Spleen (tissue), 11 donors: ENCODE measurements at regions not wholly inside any gene's neighbourhood (a gene's known extent, or its start where the extent isn't known, plus 50 kb on each side); places are given as distances from the start of the nearest gene placed in this dataset.

Source experiments
- DNase-seq: peaks from one replicate; pipeline ENCODE4 v3.0.0-alpha.2; 2020
- H3K27ac ChIP-seq, 8 donors: fragments of 200-600 bp; sonication (generic) in 7 of 8; 1 replicate in 4 of 8; 2 replicates in 4 of 8; pipeline versions ENCODE4 v1.5.0 to v1.8.0; 2016 to 2021; ENCODE audit warnings: inconsistent platforms in 4 of 8, mild to moderate bottlenecking in 4 of 8, moderate library complexity in 1 of 8
- H3K27me3 ChIP-seq, 7 donors: fragments of 200-600 bp; sonication (generic) in 6 of 7; replicated peaks in 1 of 7; 1 replicate in 4 of 7; 2 replicates in 3 of 7; pipeline versions ENCODE4 v1.5.0 to v1.8.0; 2016 to 2021; ENCODE audit warnings: inconsistent platforms in 3 of 7, mild to moderate bottlenecking in 1 of 7
- H3K36me3 ChIP-seq, 6 donors: fragments of 200-600 bp; sonication (generic) in 5 of 6; 1 replicate in 4 of 6; 2 replicates in 2 of 6; pipeline versions ENCODE4 v1.5.0 to v1.8.0; 2016 to 2021; ENCODE audit warnings: inconsistent platforms in 2 of 6
- H3K4me1 ChIP-seq, 6 donors: fragments of 200-600 bp; sonication (generic) in 5 of 6; 1 replicate in 3 of 6; 2 replicates in 3 of 6; pipeline versions ENCODE4 v1.5.0 to v1.8.0; 2016 to 2021; ENCODE audit warnings: inconsistent platforms in 3 of 6
- H3K4me3 ChIP-seq, 8 donors: fragments of 200-600 bp; sonication (generic) in 7 of 8; 1 replicate in 4 of 8; 2 replicates in 4 of 8; pipeline versions ENCODE4 v1.5.0 to v1.8.0; 2016 to 2021; ENCODE audit warnings: inconsistent platforms in 4 of 8, mild to moderate bottlenecking in 4 of 8, moderate library complexity in 2 of 8
- H3K9me3 ChIP-seq, 8 donors: fragments of 200-600 bp; sonication (generic) in 7 of 8; 1 replicate in 4 of 8; 2 replicates in 4 of 8; pipeline versions ENCODE4 v1.5.0 to v1.8.0; 2016 to 2021; ENCODE audit warnings: inconsistent platforms in 4 of 8
- POLR2A ChIP-seq, 3 donors: fragments of 450-650 bp; IDR thresholded peaks; one replicate each; pipeline ENCODE4 v1.5.1; 2017; ENCODE audit warnings: antibody characterized with exemption in 3 of 3, mild to moderate bottlenecking in 1 of 3
- POLR2AphosphoS5 ChIP-seq, 3 donors: sonication (generic); formaldehyde crosslinking; IDR thresholded peaks; one replicate each; pipeline ENCODE4 v1.5.1; 2017; ENCODE audit warnings: antibody characterized with exemption in 3 of 3
- WGBS, 5 donors: extraction: QIAGEN DNeasy Blood & Tissue Kit in 3 of 5; methylation state at CpG; one replicate each; pipeline versions ENCODE4 v1.1.5 to v1.1.7; 2013 to 2018; 5-methylcytosine and 5-hydroxymethylcytosine counted together
- intact Hi-C: fragments of 100-400 bp; cut with DNase I; formaldehyde crosslinking; loops from one replicate; pipeline ENCODE4 v1.15.0; 2023; ENCODE audit warnings: low total_unique reads
- TF ChIP-seq, protein P1 (sequence below), 11 experiments: fragments of 200-600 bp in 7 of 11; fragments of 450-650 bp in 4 of 11; sonication (generic) in 4 of 11; IDR thresholded peaks in 8 of 11; conservative IDR thresholded peaks in 3 of 11; 1 replicate in 7 of 11; 2 replicates in 4 of 11; pipeline versions ENCODE4 v1.4.0 to v1.8.0; 2016 to 2021; ENCODE audit warnings: antibody characterized with exemption in 11 of 11, inconsistent platforms in 4 of 11, mild to moderate bottlenecking in 1 of 11
- donor health status: healthy with polysubstance abuse.
- donor health status: DM: no; HTN: no; CAD: no; lungs with moderate emphysema.
- donor health status: DM: no; HTN: no; CAD: no.
- donor health status: Bipolar disorder and iron deficiency.
- donor health status: healthy.
- donor health status: DM: no; HTN: no; CAD: no.
- donor health status: DM: yes; HTN: yes; CAD: no.

DNA sequence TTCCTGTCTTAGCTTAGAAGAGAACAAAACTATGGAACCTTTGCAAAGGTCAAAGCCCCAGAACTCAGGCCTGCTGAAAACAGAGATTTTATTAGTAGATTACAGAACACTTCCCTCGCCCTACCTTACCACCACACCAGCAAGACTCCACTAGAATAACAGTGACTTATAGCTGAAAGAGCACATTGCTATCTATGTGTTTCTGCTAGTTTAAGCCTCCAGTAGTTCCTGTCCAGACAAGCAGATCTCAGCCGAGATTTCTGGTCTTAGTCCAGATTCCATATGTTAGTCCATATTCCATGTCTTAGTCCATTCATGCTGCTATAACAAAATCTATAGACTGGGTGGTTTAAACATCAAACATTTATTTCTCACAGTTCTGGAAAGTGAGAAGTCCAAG lies 412.3 kb upstream of the ID4 start:
- TF ChIP-seq POLR2A (IDR thresholded peaks at IDR 0.05), result no peak
- TF ChIP-seq POLR2AphosphoS5 (IDR thresholded peaks at IDR 0.05), result no peak
- TF ChIP-seq, protein P1, sequence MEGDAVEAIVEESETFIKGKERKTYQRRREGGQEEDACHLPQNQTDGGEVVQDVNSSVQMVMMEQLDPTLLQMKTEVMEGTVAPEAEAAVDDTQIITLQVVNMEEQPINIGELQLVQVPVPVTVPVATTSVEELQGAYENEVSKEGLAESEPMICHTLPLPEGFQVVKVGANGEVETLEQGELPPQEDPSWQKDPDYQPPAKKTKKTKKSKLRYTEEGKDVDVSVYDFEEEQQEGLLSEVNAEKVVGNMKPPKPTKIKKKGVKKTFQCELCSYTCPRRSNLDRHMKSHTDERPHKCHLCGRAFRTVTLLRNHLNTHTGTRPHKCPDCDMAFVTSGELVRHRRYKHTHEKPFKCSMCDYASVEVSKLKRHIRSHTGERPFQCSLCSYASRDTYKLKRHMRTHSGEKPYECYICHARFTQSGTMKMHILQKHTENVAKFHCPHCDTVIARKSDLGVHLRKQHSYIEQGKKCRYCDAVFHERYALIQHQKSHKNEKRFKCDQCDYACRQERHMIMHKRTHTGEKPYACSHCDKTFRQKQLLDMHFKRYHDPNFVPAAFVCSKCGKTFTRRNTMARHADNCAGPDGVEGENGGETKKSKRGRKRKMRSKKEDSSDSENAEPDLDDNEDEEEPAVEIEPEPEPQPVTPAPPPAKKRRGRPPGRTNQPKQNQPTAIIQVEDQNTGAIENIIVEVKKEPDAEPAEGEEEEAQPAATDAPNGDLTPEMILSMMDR (IDR thresholded peaks at IDR 0.05 in 8 of 11, conservative IDR thresholded peaks at IDR 0.05 in 3 of 11), result no peak
- Histone ChIP-seq H3K27ac (no peak overlapping the region), H3K4me1 (no peaks in the 10 kb centered on the region), H3K36me3 (no peaks in the 10 kb centered on the region), H3K27me3 (no peaks in the 10 kb centered on the region), H3K4me3 (no peak overlapping the region), H3K9me3 (peaks cover 0 to 25% (median 1%) of the 10 kb centered on the region in 8 donors)
- 56 to 95% (median 71%) methylated on average over 2 of the region's 2 CpGs for WGBS, 5 donors
- intact Hi-C loops, result no loop called here
- DNase-seq, result no peak

DNA sequence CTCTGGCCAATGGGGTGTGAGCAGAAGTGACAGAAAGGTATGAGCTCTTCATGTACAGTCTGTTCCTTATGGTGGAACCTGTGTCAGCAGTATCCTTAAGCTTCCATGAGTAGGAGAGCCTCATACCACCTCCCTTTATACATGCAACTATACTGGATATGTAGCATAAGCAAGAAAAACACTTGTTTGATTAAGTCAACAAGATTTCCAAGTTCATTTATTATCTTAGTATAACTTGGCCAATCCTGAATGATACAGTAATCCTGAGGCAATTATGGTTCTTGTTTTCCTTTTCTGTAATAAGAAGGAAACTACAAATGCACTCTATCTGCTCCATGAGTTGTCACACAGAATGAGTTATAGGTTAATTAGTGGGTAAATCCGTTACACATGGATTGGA lies 409.6 kb upstream of the ID4 start:
- no peak for DNase-seq
- WGBS, 5 donors, result 46 to 67% (median 61%) methylated on average over 1 of the region's 1 CpG
- intact Hi-C loops, result no loop called here
- Histone ChIP-seq H3K36me3 (no peaks in the 10 kb centered on the region), H3K9me3 (peaks cover 0 to 18% (median 1%) of the 10 kb centered on the region in 8 donors), H3K27me3 (no peaks in the 10 kb centered on the region), H3K4me1 (no peaks in the 10 kb centered on the region), H3K4me3 (no peak overlapping the region), H3K27ac (no peak overlapping the region)
- TF ChIP-seq POLR2AphosphoS5 (IDR thresholded peaks at IDR 0.05) (no peak), POLR2A (IDR thresholded peaks at IDR 0.05) (no peak)
- TF ChIP-seq, protein P1 (IDR thresholded peaks at IDR 0.05 in 8 of 11, conservative IDR thresholded peaks at IDR 0.05 in 3 of 11), result no peak

DNA sequence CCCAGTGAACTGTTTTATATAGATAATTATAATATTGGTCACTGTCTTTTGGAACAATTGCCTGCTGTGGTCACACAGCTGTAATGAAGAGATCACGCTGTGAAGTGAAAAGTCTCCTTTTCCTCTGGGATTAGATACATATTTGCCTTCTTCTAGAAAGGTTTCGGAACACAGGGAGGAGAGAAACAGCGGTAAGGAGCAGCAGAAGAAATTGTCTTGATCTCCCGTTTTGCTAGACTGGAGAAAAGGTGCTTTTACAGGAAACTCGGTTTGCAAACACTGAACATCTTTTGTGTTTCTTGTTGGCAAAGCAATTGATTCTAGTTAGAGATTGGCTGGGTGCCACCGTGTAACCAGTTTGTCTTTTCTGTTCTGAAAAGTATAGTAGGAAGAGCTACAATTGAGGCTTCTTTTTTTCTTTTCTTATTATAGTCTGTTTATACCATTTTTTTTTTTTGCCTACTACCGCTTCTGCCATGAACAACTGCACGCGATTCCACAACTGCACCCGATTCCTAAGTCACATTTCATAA lies 404.1 kb upstream of the ID4 start:
- TF ChIP-seq, protein P1 (IDR thresholded peaks at IDR 0.05 in 8 of 11, conservative IDR thresholded peaks at IDR 0.05 in 3 of 11), result no peak
- TF ChIP-seq POLR2A (IDR thresholded peaks at IDR 0.05) (no peak), POLR2AphosphoS5 (IDR thresholded peaks at IDR 0.05) (no peak)
- no peak overlapping the region for H3K4me3 ChIP-seq
- 65 to 83% (median 77%) methylated on average over 10 of the region's 10 CpGs for WGBS, 5 donors
- intact Hi-C loops, result no loop called here
- no peaks in the 10 kb centered on the region for H3K4me1 ChIP-seq
- no peaks in the 10 kb centered on the region for H3K36me3 ChIP-seq
- H3K27me3 ChIP-seq, result no peaks in the 10 kb centered on the region
- no peak for DNase-seq
- peaks cover 0 to 8% (median 0%) of the 10 kb centered on the region in 8 donors for H3K9me3 ChIP-seq
- H3K27ac ChIP-seq, result no peak overlapping the region

DNA sequence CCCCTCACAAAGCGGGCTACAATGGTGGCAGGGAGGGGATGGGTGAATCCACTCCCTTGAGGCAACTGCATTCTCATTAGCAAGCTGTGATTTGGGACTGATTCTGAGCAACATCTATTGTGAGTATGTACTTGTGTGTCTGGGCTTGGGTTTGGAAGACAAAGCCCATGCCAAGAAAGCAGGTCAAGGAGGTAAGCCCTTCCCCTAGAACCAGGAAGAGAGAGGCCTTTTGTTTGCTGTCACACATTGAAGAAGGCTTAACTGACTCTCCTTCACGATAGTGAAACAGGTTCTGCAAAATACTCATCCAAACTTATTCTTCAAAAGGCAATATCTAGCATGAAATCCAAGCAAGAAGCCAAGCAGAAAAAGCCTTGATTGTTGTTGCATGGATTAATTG lies 403.1 kb upstream of the ID4 start:
- WGBS, 5 donors, result 76 to 88% (median 83%) methylated on average over 2 of the region's 2 CpGs
- Histone ChIP-seq H3K4me3 (no peak overlapping the region), H3K27me3 (no peaks in the 10 kb centered on the region), H3K4me1 (no peaks in the 10 kb centered on the region), H3K27ac (no peak overlapping the region), H3K36me3 (no peaks in the 10 kb centered on the region), H3K9me3 (no peaks in the 10 kb centered on the region)
- intact Hi-C loops, result no loop called here
- TF ChIP-seq, protein P1 (IDR thresholded peaks at IDR 0.05 in 8 of 11, conservative IDR thresholded peaks at IDR 0.05 in 3 of 11), result no peak
- TF ChIP-seq POLR2AphosphoS5 (IDR thresholded peaks at IDR 0.05), result no peak
- TF ChIP-seq POLR2A (IDR thresholded peaks at IDR 0.05), result no peak
- no peak for DNase-seq
